Activated CD4-positive, alpha-beta memory T cell treated with anti-CD3 and anti-CD28 coated beads, Interleukin-2, amount 10 ng/mL, durations not matched to agents 7 days and 5 days (primary cell): ENCODE measurements at regions not wholly inside any gene's neighbourhood (a gene's known extent, or its start where the extent isn't known, plus 50 kb on each side); places are given as distances from the start of the nearest gene placed in this dataset.

Experiments
- CTCF ChIA-PET: fragments of 350-600 bp; sonication (Branson Sonifier 250); formaldehyde crosslinking; loops from one replicate; lab custom pipeline; 2021; ENCODE audit warnings: antibody characterized with exemption, inconsistent platforms; lab: Charles Lee
- POLR2A ChIA-PET: fragments of 350-600 bp; sonication (Branson Sonifier 250); formaldehyde crosslinking; loops from one replicate; lab custom pipeline; 2021; ENCODE audit warnings: antibody characterized with exemption; lab: Charles Lee
- DNase-seq: peaks from one replicate; pipeline ENCODE4 v3.0.0-alpha.2; 2020
- H3K27ac Mint-ChIP-seq: one replicate; pipeline ENCODE4 v1.8.0; 2021; ENCODE audit warnings: mild to moderate bottlenecking, mixed read lengths
- H3K27me3 Mint-ChIP-seq: one replicate; pipeline ENCODE4 v1.8.0; 2021; ENCODE audit warnings: mixed read lengths
- H3K36me3 Mint-ChIP-seq: one replicate; pipeline ENCODE4 v1.8.0; 2021; ENCODE audit warnings: low read depth, mixed read lengths
- H3K4me1 Mint-ChIP-seq: one replicate; pipeline ENCODE4 v1.8.0; 2021; ENCODE audit warnings: mixed read lengths
- H3K4me3 Mint-ChIP-seq: one replicate; pipeline ENCODE4 v1.8.0; 2021; ENCODE audit warnings: mild to moderate bottlenecking, mixed read lengths
- H3K9me3 Mint-ChIP-seq: one replicate; pipeline ENCODE4 v1.8.0; 2021; ENCODE audit warnings: mixed read lengths

DNA sequence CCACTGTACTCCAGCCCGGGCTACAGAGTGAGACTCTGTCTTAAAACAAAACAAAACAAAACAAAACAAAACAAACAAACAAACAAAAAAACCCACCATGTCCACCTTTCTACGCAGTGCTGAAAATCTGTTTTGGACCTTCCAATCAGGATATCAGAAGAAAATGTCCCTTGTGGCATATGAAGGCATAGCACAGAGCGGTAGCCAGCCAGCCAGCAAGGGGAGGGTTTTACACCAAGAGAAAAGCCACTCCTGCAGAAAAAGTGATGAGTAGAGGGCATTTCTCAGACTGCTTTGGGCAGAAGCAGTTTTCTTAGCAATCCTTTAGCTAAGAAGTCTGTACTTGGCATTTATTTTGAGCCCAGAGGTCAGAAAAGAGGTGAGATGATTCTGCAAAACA, 612.2 kb downstream of the TYW1 start:
- ChIA-PET POLR2A (no interaction called here), CTCF (interaction anchor here (0.6 kb wide), 1 partner anchor 434 kb away, joined by 3 read pairs; no protein-coding TSS in a partner anchor)
- no peak overlapping the region for H3K27ac Mint-ChIP-seq
- H3K9me3 Mint-ChIP-seq = peaks cover 20% of the 10 kb centered on the region
- no peaks in the 10 kb centered on the region for H3K4me1 Mint-ChIP-seq
- H3K27me3 Mint-ChIP-seq = no peaks in the 10 kb centered on the region
- H3K4me3 Mint-ChIP-seq = no peak overlapping the region
- H3K36me3 Mint-ChIP-seq = no peaks in the 10 kb centered on the region
- DNase-seq = no peak

DNA sequence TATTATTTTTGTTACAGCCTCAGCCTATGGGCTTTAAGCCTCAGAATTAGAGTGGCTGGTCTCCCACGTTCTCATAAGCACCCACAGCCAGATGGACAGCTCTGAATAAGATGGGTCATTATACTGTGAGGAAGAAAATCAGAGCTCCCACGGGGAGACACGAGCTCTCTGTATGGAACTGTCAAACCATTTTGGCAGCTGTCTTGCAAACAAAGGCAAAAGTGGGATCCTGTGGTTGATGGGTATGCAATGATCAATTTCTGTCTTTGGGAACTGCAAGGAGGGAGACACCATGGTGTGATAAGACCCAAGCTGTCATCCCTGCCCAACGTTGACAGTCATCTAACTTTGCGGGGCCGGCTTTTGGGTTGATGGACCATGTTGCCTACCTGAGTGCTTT, 614.3 kb downstream of the TYW1 start:
- H3K36me3 Mint-ChIP-seq = no peaks in the 10 kb centered on the region
- no peak overlapping the region for H3K4me3 Mint-ChIP-seq
- POLR2A ChIA-PET = no interaction called here
- H3K27me3 Mint-ChIP-seq = no peaks in the 10 kb centered on the region
- no peak for DNase-seq
- peaks cover 15% of the 10 kb centered on the region for H3K9me3 Mint-ChIP-seq
- H3K27ac Mint-ChIP-seq = no peak overlapping the region
- CTCF ChIA-PET = no interaction called here
- H3K4me1 Mint-ChIP-seq = no peaks in the 10 kb centered on the region

DNA sequence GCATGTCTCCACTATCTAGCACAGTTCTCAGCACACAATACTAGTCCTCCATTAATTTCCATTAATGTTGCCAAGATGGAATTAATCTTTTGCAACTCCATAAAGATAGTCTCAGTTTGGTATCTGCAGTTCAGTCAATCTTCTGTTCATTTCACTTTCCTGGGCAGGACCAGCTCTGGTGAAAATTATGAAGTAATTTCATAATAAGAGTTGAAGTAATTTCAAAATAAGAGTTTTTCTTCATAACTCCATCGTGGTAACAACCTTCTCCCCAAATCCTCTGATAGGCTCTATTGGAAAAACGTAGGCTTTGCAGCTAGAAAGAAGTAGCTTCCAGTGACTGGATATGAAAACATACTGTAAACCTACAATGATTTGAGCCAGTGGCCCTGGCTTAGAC, 618.2 kb downstream of the TYW1 start:
- no peaks in the 10 kb centered on the region for H3K36me3 Mint-ChIP-seq
- no peak overlapping the region for H3K27ac Mint-ChIP-seq
- ChIA-PET CTCF (no interaction called here), POLR2A (no interaction called here)
- H3K27me3 Mint-ChIP-seq = no peaks in the 10 kb centered on the region
- peaks cover 17% of the 10 kb centered on the region for H3K9me3 Mint-ChIP-seq
- no peak for DNase-seq
- no peaks in the 10 kb centered on the region for H3K4me1 Mint-ChIP-seq
- no peak overlapping the region for H3K4me3 Mint-ChIP-seq

DNA sequence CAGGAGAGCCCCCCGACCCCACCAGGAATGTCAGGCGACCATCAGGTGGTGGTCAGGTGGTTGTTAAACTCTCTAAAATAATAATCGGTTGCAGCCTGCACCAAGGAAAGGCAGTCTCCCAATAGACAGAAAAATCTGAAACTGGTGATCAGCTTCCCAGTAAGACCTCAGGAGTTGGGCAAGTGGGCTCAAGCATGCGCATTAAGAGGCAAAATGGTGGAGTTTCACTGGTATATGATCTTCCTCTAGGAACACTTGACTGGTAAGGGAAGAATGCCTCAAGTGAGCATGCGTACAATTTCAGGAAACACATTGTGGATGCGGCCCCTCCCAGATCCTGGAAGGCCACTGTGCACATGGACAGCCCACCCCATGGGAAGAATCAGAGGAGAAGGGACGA, 619.9 kb downstream of the TYW1 start:
- peaks cover 12% of the 10 kb centered on the region for H3K9me3 Mint-ChIP-seq
- no peaks in the 10 kb centered on the region for H3K27me3 Mint-ChIP-seq
- no peak overlapping the region for H3K27ac Mint-ChIP-seq
- H3K4me1 Mint-ChIP-seq = no peaks in the 10 kb centered on the region
- H3K36me3 Mint-ChIP-seq = no peaks in the 10 kb centered on the region
- H3K4me3 Mint-ChIP-seq = no peak overlapping the region
- CTCF ChIA-PET = no interaction called here
- POLR2A ChIA-PET = no interaction called here
- DNase-seq = no peak

DNA sequence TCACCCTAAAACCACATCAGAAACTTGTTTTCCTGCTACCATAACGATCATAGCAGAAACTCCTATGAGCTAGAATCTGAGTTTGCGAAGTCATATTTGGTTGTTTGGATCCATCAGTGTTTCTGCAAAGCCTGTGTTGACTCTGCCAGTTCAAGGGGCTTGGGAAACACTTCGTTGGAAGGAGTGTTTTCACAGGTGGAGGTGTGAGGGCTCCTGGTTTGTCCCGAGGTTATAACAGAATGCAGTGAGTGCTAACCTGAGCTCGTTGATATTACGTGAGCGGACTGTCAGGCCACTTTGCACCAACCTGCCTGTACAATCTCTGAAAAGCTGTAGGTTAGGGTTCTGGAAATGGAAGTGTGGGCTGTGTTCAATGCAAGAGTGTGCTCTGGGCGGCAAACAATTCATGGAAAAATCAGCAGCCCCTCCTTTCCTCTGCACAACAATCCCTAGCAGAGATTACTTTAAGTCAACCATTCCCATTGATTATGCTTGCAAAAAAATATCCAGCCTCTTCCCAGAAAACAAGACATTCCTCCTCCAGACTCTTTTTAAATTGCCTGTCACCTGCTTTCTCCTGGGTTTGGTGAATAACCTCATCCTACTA, 622.0 kb downstream of the TYW1 start:
- ChIA-PET CTCF (no interaction called here), POLR2A (no interaction called here)
- Mint-ChIP-seq H3K27me3 (no peaks in the 10 kb centered on the region), H3K4me3 (no peak overlapping the region), H3K4me1 (no peaks in the 10 kb centered on the region), H3K9me3 (peaks cover 7% of the 10 kb centered on the region), H3K27ac (no peak overlapping the region), H3K36me3 (no peaks in the 10 kb centered on the region)
- DNase-seq = no peak

DNA sequence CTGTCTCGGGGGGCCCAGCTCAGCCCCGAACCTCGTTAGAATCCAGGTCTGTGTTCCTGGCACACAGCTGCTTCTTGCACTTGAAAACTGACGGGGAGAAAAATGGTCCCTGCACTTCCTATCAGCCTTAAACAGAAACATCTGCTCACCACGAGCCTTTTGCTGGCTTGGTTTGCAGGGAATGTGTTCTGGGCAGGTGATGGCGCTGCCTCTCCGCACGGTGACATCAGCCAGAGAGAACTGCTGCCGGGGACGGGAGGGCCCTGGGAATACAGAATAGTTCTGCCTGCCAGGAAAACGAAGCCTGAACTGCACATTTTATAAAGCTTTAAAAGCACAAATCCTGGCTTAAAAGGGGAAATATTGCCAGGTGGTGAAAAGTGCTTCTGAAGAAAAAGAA, 622.5 kb downstream of the TYW1 start:
- Mint-ChIP-seq H3K4me1 (no peaks in the 10 kb centered on the region), H3K27me3 (no peaks in the 10 kb centered on the region), H3K27ac (no peak overlapping the region), H3K36me3 (no peaks in the 10 kb centered on the region), H3K9me3 (peaks cover 4% of the 10 kb centered on the region), H3K4me3 (no peak overlapping the region)
- DNase-seq = no peak
- ChIA-PET CTCF (no interaction called here), POLR2A (no interaction called here)

DNA sequence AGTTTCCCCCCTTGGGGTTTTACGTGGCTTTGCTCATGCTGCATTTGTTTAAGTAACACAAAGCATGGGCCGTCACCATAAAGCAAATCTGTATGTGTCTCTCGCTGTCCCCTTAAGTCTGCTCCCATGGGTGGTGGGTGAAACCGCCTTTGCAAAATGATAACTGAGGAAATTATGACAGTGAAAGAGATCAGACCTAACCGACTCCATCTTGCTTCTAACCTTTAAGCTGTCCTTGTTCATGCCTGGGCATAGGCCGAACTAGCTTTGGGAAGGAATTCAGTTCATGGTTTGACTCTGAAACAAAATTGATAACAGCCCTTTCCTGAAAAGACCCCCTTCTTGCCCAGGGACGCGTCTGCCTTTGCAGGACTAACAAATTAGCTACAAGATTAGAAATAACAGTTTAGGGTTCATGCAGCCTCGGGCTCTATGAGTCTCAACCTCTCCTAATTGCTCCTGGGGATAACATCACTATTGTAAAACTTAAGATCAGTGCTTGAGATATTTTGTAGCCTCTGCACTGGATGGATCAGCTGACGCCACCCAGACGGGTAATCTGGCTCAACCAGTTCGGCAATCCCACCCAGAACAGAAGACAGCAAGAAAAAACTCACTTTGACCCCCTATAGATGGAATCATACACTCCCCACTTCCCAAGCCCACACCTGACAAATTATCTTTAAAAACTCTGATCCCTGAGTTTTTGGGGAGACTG, 623.7 kb downstream of the TYW1 start:
- Mint-ChIP-seq H3K4me3 (no peak overlapping the region), H3K27me3 (no peaks in the 10 kb centered on the region), H3K9me3 (peaks cover 2% of the 10 kb centered on the region), H3K27ac (no peak overlapping the region), H3K4me1 (no peaks in the 10 kb centered on the region), H3K36me3 (no peaks in the 10 kb centered on the region)
- ChIA-PET POLR2A (no interaction called here), CTCF (no interaction called here)
- DNase-seq = no peak

DNA sequence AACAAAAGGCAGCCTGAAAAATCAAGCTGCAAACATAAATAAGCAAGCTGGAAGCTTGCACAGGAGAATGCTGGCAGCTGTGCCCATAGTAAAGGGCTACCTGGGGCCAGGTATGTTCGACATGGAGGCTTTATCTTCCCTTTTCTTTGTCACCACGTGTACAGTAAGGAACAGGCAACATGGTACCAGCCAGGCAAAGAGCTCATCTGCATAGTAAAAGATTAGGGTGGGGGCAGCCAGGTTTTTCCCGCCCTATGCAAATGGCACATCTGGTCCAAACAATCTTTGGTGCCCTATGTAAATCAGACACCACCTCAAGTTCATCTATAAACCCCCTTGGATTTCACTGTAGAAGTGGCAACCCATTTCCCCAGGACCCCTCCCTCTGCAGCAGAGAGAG, 625.1 kb downstream of the TYW1 start:
- ChIA-PET CTCF (interaction anchor here (0.6 kb wide), 1 partner anchor 138 kb away, joined by 4 read pairs; no protein-coding TSS in a partner anchor), POLR2A (no interaction called here)
- no peaks in the 10 kb centered on the region for H3K4me1 Mint-ChIP-seq
- no peak overlapping the region for H3K4me3 Mint-ChIP-seq
- H3K27ac Mint-ChIP-seq = no peak overlapping the region
- DNase-seq = no peak
- H3K27me3 Mint-ChIP-seq = no peaks in the 10 kb centered on the region
- peaks cover under 1% of the 10 kb centered on the region for H3K9me3 Mint-ChIP-seq
- H3K36me3 Mint-ChIP-seq = no peaks in the 10 kb centered on the region

DNA sequence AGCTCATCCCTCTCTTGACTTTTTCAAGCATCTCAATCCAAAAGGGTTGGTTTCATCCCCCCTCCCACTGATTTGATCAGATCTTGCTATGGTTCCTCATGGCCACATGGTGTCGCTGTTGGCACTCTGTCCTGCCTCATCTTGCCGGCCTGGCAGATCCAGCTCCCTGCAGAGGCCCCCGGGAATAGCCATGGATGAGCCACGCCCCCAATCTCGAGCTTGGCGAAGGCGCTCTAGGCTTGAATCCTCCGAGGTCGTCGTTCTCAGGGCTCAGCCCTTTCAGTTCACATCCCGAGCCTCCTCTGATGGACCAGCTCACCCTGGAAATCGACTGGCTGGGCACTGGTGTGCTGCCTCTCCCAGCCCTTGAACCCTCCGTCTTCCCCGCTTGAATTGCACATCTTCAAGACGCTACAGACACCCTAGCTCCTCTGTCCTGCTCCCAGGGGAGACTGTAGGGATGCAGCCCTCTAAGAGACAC, 628.7 kb downstream of the TYW1 start:
- Mint-ChIP-seq H3K9me3 (peaks cover 5% of the 10 kb centered on the region), H3K4me3 (no peak overlapping the region)
- CTCF ChIA-PET = interaction anchor here (0.6 to 1.5 kb wide), 4 partner anchors 12 to 1439 kb away, joined by 3 to 5 read pairs (median 3); no protein-coding TSS in a partner anchor

DNA sequence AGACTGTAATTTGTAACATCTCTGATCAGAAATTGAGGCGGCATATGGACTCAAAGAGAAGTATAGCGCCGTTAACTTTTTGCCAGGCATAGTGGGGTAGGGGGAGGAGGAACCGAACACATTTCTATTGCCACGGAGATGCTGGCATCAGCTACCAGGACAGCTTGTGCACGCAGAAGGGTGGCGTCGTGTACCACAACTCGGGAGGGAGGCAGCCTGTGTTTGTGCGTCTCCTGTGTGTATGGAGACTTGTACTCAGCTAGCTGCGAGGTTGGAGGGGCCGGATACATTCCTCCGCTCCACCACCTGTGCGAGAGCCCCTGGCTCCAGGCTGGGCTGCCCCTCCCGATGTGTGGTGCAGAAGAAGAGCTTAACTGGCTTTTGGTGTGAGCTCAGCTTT, 634.8 kb downstream of the TYW1 start:
- Mint-ChIP-seq H3K9me3 (peaks cover 8% of the 10 kb centered on the region), H3K27ac (no peak overlapping the region), H3K27me3 (no peaks in the 10 kb centered on the region), H3K4me3 (no peak overlapping the region), H3K4me1 (no peaks in the 10 kb centered on the region), H3K36me3 (no peaks in the 10 kb centered on the region)
- POLR2A ChIA-PET = no interaction called here
- CTCF ChIA-PET = no interaction called here
- DNase-seq = no peak

More for the DNA sequence above, 628.7 kb downstream of the TYW1 start:
- H3K27me3 Mint-ChIP-seq = no peaks in the 10 kb centered on the region
- peak; percentile 22 for DNase-seq
- POLR2A ChIA-PET = no interaction called here
- no peak overlapping the region for H3K27ac Mint-ChIP-seq
- H3K4me1 Mint-ChIP-seq = no peaks in the 10 kb centered on the region
- H3K36me3 Mint-ChIP-seq = no peaks in the 10 kb centered on the region

DNA sequence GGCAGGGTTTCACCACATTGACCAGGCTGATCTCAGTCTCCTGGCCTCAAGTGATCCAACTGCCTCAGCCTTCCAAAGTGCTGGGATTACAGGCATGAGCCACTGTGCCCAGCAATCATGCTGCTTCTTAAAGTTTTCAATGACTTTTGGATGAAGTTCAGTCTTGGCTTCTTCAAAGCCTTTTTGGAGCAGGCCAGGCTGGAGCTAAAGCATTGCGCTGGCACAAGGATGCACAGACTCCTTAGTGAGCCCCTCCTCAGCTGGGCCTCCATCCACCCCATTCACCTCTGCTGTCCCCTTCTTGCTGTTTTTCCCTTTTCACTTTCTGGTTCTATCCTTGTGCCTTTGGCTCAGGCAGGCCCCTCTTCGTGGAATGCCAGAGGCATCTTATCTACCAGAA, 638.6 kb downstream of the TYW1 start:
- no peak overlapping the region for H3K27ac Mint-ChIP-seq
- H3K36me3 Mint-ChIP-seq = no peaks in the 10 kb centered on the region
- DNase-seq = no peak
- H3K27me3 Mint-ChIP-seq = no peaks in the 10 kb centered on the region
- H3K9me3 Mint-ChIP-seq = peaks cover 3% of the 10 kb centered on the region
- CTCF ChIA-PET = no interaction called here
- H3K4me3 Mint-ChIP-seq = no peak overlapping the region
- POLR2A ChIA-PET = no interaction called here
- no peaks in the 10 kb centered on the region for H3K4me1 Mint-ChIP-seq

DNA sequence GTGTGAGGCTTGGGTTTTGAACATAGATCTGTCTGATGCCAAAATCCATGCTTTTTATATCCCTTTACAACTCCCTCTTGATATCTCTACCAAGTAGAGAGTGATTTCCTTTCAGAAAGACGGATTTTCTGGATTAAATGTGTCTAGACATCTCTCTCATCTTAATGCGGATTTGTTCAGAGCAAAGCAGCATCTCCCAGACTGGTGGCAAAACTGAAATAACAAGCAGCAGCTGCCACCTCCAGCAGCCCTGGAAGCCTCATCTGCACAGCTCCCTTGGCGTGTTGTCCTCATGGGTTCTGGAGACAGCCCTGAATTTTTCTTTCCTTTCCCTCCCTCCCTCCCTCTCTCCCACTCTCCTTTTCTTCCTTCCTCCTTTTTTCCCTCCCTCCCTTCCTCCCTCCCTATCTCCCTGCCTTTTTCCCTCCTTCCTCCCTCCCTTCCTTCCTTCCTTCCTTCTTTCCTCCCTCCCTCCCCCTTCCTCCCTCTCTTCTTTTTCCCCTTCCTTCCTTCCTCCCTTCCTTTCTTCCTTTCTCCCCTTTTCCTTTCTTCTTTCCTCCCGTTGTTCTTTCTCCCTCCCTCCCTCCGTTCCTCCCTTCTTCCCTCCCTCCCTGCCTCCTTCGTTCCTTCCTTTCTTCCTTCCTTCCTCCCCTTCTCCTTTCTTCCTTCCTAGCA, 639.9 kb downstream of the TYW1 start:
- H3K27me3 Mint-ChIP-seq = no peaks in the 10 kb centered on the region
- no peak for DNase-seq
- ChIA-PET POLR2A (no interaction called here), CTCF (interaction anchor here (0.7 kb wide), 1 partner anchor 1946 kb away, joined by 3 read pairs; no protein-coding TSS in a partner anchor)
- H3K4me3 Mint-ChIP-seq = no peak overlapping the region
- H3K4me1 Mint-ChIP-seq = no peaks in the 10 kb centered on the region
- no peaks in the 10 kb centered on the region for H3K36me3 Mint-ChIP-seq
- H3K9me3 Mint-ChIP-seq = peaks cover 3% of the 10 kb centered on the region
- no peak overlapping the region for H3K27ac Mint-ChIP-seq

DNA sequence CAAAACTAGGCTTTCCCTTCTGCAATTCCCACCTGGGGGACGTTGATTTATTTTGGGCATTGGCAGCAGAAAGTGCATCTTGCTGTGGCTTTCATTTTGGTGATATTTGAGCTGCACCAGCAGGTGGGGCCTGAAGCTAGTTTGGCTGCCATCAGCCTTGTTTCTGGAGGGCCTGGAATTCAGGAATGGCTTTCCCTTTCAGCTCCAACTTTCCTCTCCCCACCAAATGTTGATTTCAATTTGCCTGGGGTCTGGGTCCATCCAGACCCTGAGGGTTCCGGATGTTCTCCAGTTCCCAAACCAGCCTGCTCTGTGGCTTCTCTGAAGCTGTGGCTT, 640.4 kb downstream of the TYW1 start:
- Mint-ChIP-seq H3K27me3 (no peaks in the 10 kb centered on the region), H3K9me3 (peaks cover 4% of the 10 kb centered on the region), H3K4me3 (no peak overlapping the region), H3K36me3 (no peaks in the 10 kb centered on the region), H3K27ac (no peak overlapping the region), H3K4me1 (no peaks in the 10 kb centered on the region)
- ChIA-PET POLR2A (no interaction called here), CTCF (interaction anchor here (1.3 kb wide), 1 partner anchor 12 kb away, joined by 5 read pairs; no protein-coding TSS in a partner anchor)
- no peak for DNase-seq
